Prostate gland (tissue), 2 donors: ENCODE measurements at regions not wholly inside any gene's neighbourhood (a gene's known extent, or its start where the extent isn't known, plus 50 kb on each side); places are given as distances from the start of the nearest gene placed in this dataset.

Experiments used
- CTCF ChIP-seq, 4 experiments: fragments of 200-600 bp in 2 of 4; fragments of 450-650 bp in 2 of 4; sonication (generic) in 2 of 4; IDR thresholded peaks; 1 replicate in 3 of 4; 2 replicates in 1 of 4; pipeline ENCODE4 v1.5.1; 2016 to 2019; ENCODE audit warnings: antibody characterized with exemption in 4 of 4, mild to moderate bottlenecking in 2 of 4, moderate library complexity in 2 of 4
- POLR2A ChIP-seq: fragments of 450-650 bp; IDR thresholded peaks from one replicate; pipeline ENCODE4 v1.6.1; 2016; ENCODE audit warnings: antibody characterized with exemption, mild to moderate bottlenecking
- POLR2AphosphoS5 ChIP-seq: sonication (generic); formaldehyde crosslinking; IDR thresholded peaks from one replicate; pipeline ENCODE4 v1.6.1; 2017; ENCODE audit warnings: antibody characterized with exemption

- TF ChIP-seq CTCF (IDR thresholded peaks at IDR 0.05) (no peak), POLR2A (no peak), POLR2AphosphoS5 (no peak)
These were observed 480.7 kb upstream of the SUCLG2 start for GRCh38 chr3:68135067-68135466.
